ENCODE measurements at regions not wholly inside any gene's neighbourhood (a gene's known extent, or its start where the extent isn't known, plus 50 kb on each side); places are given as distances from the start of the nearest gene placed in this dataset.

GRCh38 chr22:27146866-27147633 lies 489.7 kb downstream of the MIAT start:
- TF ChIP-seq, protein P1, sequence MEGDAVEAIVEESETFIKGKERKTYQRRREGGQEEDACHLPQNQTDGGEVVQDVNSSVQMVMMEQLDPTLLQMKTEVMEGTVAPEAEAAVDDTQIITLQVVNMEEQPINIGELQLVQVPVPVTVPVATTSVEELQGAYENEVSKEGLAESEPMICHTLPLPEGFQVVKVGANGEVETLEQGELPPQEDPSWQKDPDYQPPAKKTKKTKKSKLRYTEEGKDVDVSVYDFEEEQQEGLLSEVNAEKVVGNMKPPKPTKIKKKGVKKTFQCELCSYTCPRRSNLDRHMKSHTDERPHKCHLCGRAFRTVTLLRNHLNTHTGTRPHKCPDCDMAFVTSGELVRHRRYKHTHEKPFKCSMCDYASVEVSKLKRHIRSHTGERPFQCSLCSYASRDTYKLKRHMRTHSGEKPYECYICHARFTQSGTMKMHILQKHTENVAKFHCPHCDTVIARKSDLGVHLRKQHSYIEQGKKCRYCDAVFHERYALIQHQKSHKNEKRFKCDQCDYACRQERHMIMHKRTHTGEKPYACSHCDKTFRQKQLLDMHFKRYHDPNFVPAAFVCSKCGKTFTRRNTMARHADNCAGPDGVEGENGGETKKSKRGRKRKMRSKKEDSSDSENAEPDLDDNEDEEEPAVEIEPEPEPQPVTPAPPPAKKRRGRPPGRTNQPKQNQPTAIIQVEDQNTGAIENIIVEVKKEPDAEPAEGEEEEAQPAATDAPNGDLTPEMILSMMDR (IDR thresholded peaks at IDR 0.05): no peak
- no peak for TF ChIP-seq EZH2 (IDR thresholded peaks at IDR 0.05; ENCODE audit: borderline replicate concordance, insufficient read depth, low read depth, low read length, poor library complexity, severe bottlenecking)
